H9 (cell line): ENCODE measurements at regions not wholly inside any gene's neighbourhood (a gene's known extent, or its start where the extent isn't known, plus 50 kb on each side); places are given as distances from the start of the nearest gene placed in this dataset.

Experiments used
- DNase-seq: peaks from one replicate; pipeline ENCODE4 v3.0.0-alpha.2; 2017
- H2AFZ ChIP-seq: one replicate; pipeline ENCODE4 v1.6.1; 2013; ENCODE audit warnings: mild to moderate bottlenecking, low read length, control low read depth, moderate library complexity
- H2AK5ac ChIP-seq: 2 replicates; pipeline ENCODE4 v1.6.1; 2013; ENCODE audit warnings: low read length, control low read depth, mixed read lengths; ENCODE audit not compliant: insufficient read length
- H2BK120ac ChIP-seq: one replicate; pipeline ENCODE4 v1.6.1; 2013; ENCODE audit warnings: low read depth, mild to moderate bottlenecking, low read length, control low read depth, inconsistent platforms; ENCODE audit not compliant: poor library complexity, severe bottlenecking
- H2BK12ac ChIP-seq: 2 replicates; pipeline ENCODE4 v1.6.1; 2013; ENCODE audit warnings: low read length, control low read depth, mixed read lengths, low read depth; ENCODE audit not compliant: insufficient read length
- H2BK15ac ChIP-seq: 2 replicates; pipeline ENCODE4 v1.6.1; 2013; ENCODE audit warnings: low read depth, low read length, control low read depth
- H2BK20ac ChIP-seq: one replicate; pipeline ENCODE4 v1.6.1; 2013; ENCODE audit warnings: low read depth, mild to moderate bottlenecking, low read length, control low read depth, inconsistent platforms; ENCODE audit not compliant: poor library complexity, severe bottlenecking
- H2BK5ac ChIP-seq: 2 replicates; pipeline ENCODE4 v1.6.1; 2013; ENCODE audit warnings: low read length, control low read depth, mixed read lengths; ENCODE audit not compliant: insufficient read length
- H3K14ac ChIP-seq: 2 replicates; pipeline ENCODE4 v1.6.1; 2013; ENCODE audit warnings: low read length, control low read depth; ENCODE audit not compliant: insufficient read depth
- H3K18ac ChIP-seq: 2 replicates; pipeline ENCODE4 v1.6.1; 2013; ENCODE audit warnings: low read depth, mild to moderate bottlenecking, mixed read lengths, low read length, control low read depth; ENCODE audit not compliant: insufficient read length
- H3K23ac ChIP-seq: 2 replicates; pipeline ENCODE4 v1.6.1; 2013; ENCODE audit warnings: low read length, control low read depth, mixed read lengths, low read depth; ENCODE audit not compliant: insufficient read length
- H3K23me2 ChIP-seq: 2 replicates; pipeline ENCODE4 v1.6.1; 2013; ENCODE audit warnings: low read depth, mild to moderate bottlenecking, mixed read lengths, low read length, control low read depth; ENCODE audit not compliant: insufficient read length, poor library complexity, severe bottlenecking
- H3K27ac ChIP-seq: 2 replicates; pipeline ENCODE4 v1.5.1; 2013; ENCODE audit warnings: low read length, control low read depth, mixed read lengths, low read depth; ENCODE audit not compliant: insufficient read length
- H3K27me3 ChIP-seq: 2 replicates; pipeline ENCODE4 v1.6.1; 2013; ENCODE audit warnings: low read length, control low read depth, inconsistent platforms; ENCODE audit not compliant: insufficient read depth
- H3K4ac ChIP-seq: 2 replicates; pipeline ENCODE4 v1.6.1; 2013; ENCODE audit warnings: low read depth, mild to moderate bottlenecking, control low read depth, inconsistent platforms, low read length, moderate library complexity
- H3K4me1 ChIP-seq: 2 replicates; pipeline ENCODE4 v1.6.1; 2013; ENCODE audit warnings: low read length, control low read depth, inconsistent platforms; ENCODE audit not compliant: insufficient read depth
- H3K4me2 ChIP-seq: 2 replicates; pipeline ENCODE4 v1.6.1; 2013; ENCODE audit warnings: low read length, control low read depth, mixed read lengths; ENCODE audit not compliant: insufficient read length, insufficient read depth
- H3K56ac ChIP-seq: 2 replicates; pipeline ENCODE4 v1.6.1; 2013; ENCODE audit warnings: low read depth, mild to moderate bottlenecking, mixed read lengths, low read length, control low read depth; ENCODE audit not compliant: insufficient read length
- H3K79me1 ChIP-seq: 2 replicates; pipeline ENCODE4 v1.6.1; 2013; ENCODE audit warnings: low read depth, mild to moderate bottlenecking, moderate library complexity, low read length, control low read depth, inconsistent platforms; ENCODE audit not compliant: insufficient read depth, poor library complexity, severe bottlenecking
- H3K79me2 ChIP-seq: 2 replicates; pipeline ENCODE4 v1.6.1; 2013; ENCODE audit warnings: low read length, control low read depth, inconsistent platforms; ENCODE audit not compliant: insufficient read depth
- H3K9ac ChIP-seq: 2 replicates; pipeline ENCODE4 v1.6.1; 2013; ENCODE audit warnings: low read length, control low read depth, mixed read lengths; ENCODE audit not compliant: insufficient read length; ENCODE audit errors: extremely low read depth
- H3K9me3 ChIP-seq: one replicate; pipeline ENCODE4 v1.6.1; 2013; ENCODE audit warnings: low read depth, low read length, inconsistent platforms; ENCODE audit not compliant: control insufficient read depth
- H3T11ph ChIP-seq: one replicate; pipeline ENCODE4 v1.6.1; 2013; ENCODE audit warnings: mild to moderate bottlenecking, low read length, control low read depth, inconsistent platforms
- H4K20me1 ChIP-seq: one replicate; pipeline ENCODE4 v1.6.1; 2013; ENCODE audit not compliant: control insufficient read depth, insufficient read length, insufficient read depth
- H4K5ac ChIP-seq: 2 replicates; pipeline ENCODE4 v1.6.1; 2013; ENCODE audit warnings: low read depth, mild to moderate bottlenecking, mixed read lengths, low read length, control low read depth; ENCODE audit not compliant: insufficient read length
- H4K8ac ChIP-seq: replicated peaks from 2 replicates; pipeline ENCODE4 v1.6.1; 2013; ENCODE audit warnings: low read length, control low read depth, mixed read lengths, low read depth; ENCODE audit not compliant: insufficient read length
- H4K91ac ChIP-seq: 2 replicates; pipeline ENCODE4 v1.6.1; 2013; ENCODE audit warnings: low read depth, mild to moderate bottlenecking, moderate library complexity, mixed read lengths, low read length, control low read depth; ENCODE audit not compliant: insufficient read length
- H3K27ac Mint-ChIP-seq, 3 experiments: 2 replicates in 2 of 3; 3 replicates in 1 of 3; pipeline ENCODE4 v1.8.0; 2020 to 2021; ENCODE audit warnings: mixed read lengths in 3 of 3, mild to moderate bottlenecking in 1 of 3, moderate library complexity in 1 of 3
- H3K27me3 Mint-ChIP-seq: 2 replicates; pipeline ENCODE4 v1.8.0; 2021; ENCODE audit warnings: low read depth, mild to moderate bottlenecking, moderate library complexity, mixed read lengths
- H3K36me3 Mint-ChIP-seq, 3 experiments: 2 replicates in 2 of 3; 3 replicates in 1 of 3; pipeline ENCODE4 v1.8.0; 2020 to 2021; ENCODE audit warnings: low read depth in 3 of 3, mixed read lengths in 3 of 3; ENCODE audit not compliant: insufficient read depth in 1 of 3
- H3K4me1 Mint-ChIP-seq, 2 experiments: 2 replicates each; pipeline ENCODE4 v1.8.0; 2020; ENCODE audit warnings: mixed read lengths in 2 of 2
- H3K4me3 Mint-ChIP-seq, 2 experiments: 2 replicates in 1 of 2; 3 replicates in 1 of 2; pipeline ENCODE4 v1.8.0; 2020 to 2021; ENCODE audit warnings: mild to moderate bottlenecking in 2 of 2, mixed read lengths in 2 of 2, moderate library complexity in 1 of 2
- H3K9me3 Mint-ChIP-seq, 2 experiments: 2 replicates in 1 of 2; 3 replicates in 1 of 2; pipeline ENCODE4 v1.8.0; 2020; ENCODE audit warnings: mild to moderate bottlenecking in 2 of 2, mixed read lengths in 2 of 2, moderate library complexity in 1 of 2
- CTCF ChIP-seq: fragments of 200-600 bp; sonication (generic); conservative IDR thresholded peaks from 3 replicates; pipeline ENCODE4 v1.8.0; 2021; ENCODE audit warnings: antibody characterized with exemption, mild to moderate bottlenecking
- WGBS: extraction: QIAGEN DNeasy Blood & Tissue Kit; methylation state at CpG from one replicate; pipeline ENCODE4 v1.1.7; 2013; ENCODE audit warnings: missing lambda C conversion rate, low lambda C conversion rate, mixed read lengths; ENCODE audit not compliant: insufficient read length; ENCODE audit errors: extremely low coverage; 5-methylcytosine and 5-hydroxymethylcytosine counted together

GRCh38 chr5:89946508-89946907 is 463.0 kb downstream of the CETN3 start:
- H3K4ac ChIP-seq = no peak overlapping the region
- H2BK5ac ChIP-seq = no peak overlapping the region
- H3K79me2 ChIP-seq = no peaks in the 10 kb centered on the region
- H3K27ac ChIP-seq = no peak overlapping the region
- DNase-seq = no peak
- no peak overlapping the region for H3K23ac ChIP-seq
- no peak overlapping the region for H4K91ac ChIP-seq
- no peak overlapping the region for H3K18ac ChIP-seq
- H4K20me1 ChIP-seq = no peaks in the 10 kb centered on the region
- no peaks in the 10 kb centered on the region; the same call in 1 of the 2 replicates for H3K4me1 ChIP-seq
- H2BK15ac ChIP-seq = no peak overlapping the region
- Mint-ChIP-seq H3K36me3 (no peaks in the 10 kb centered on the region), H3K4me3 (no peak overlapping the region), H3K27me3 (no peaks in the 10 kb centered on the region), H3K27ac (no peak overlapping the region), H3K4me1 (peaks cover 13 to 19% of the 10 kb centered on the region in 2 experiments), H3K9me3 (no peaks in the 10 kb centered on the region)
- no peak overlapping the region for H3K4me2 ChIP-seq
- no peak overlapping the region for H3K14ac ChIP-seq
- H3K56ac ChIP-seq = no peak overlapping the region
- no peak overlapping the region for H2BK12ac ChIP-seq
- H3K9ac ChIP-seq = no peak overlapping the region
- H2BK20ac ChIP-seq = no peak overlapping the region
- H2BK120ac ChIP-seq = no peak overlapping the region
- H4K5ac ChIP-seq = no peak overlapping the region
- WGBS = no CpG with 5 or more reads among the region's 4 CpGs
- H4K8ac ChIP-seq = no peak overlapping the region
- H3K79me1 ChIP-seq = no peaks in the 10 kb centered on the region
- H3K23me2 ChIP-seq = no peaks in the 10 kb centered on the region
- H2AFZ ChIP-seq = no peak overlapping the region
- no peak overlapping the region for H2AK5ac ChIP-seq
- H3K27me3 ChIP-seq = no peaks in the 10 kb centered on the region
- no peak for TF ChIP-seq CTCF
- no peaks in the 10 kb centered on the region for H3K9me3 ChIP-seq
- no peak overlapping the region for H3T11ph ChIP-seq
